Astrocyte of the cerebellum (primary cell): ENCODE measurements at regions not wholly inside any gene's neighbourhood (a gene's known extent, or its start where the extent isn't known, plus 50 kb on each side); places are given as distances from the start of the nearest gene placed in this dataset.
A peak's percentile ranks its signal among the peaks of the same experiment; 100 is the strongest.

ENCODE experiments used
- DNase-seq: peaks from one replicate; pipeline ENCODE4 v3.0.0-alpha.2; 2011; ENCODE audit warnings: low read depth
- H3K4me3 ChIP-seq: 2 replicates; pipeline ENCODE4 v1.5.1; 2011; ENCODE audit warnings: mild to moderate bottlenecking, low read depth, low read length, moderate library complexity
- in situ Hi-C: cut with HindIII; loops from 2 replicates; pipeline ENCODE4 v1.10.0; 2017; ENCODE audit warnings: low sequenced_read_pairs
- TF ChIP-seq, protein P1 (sequence below): IDR thresholded peaks from 2 replicates; pipeline ENCODE4 v1.5.1; 2012; ENCODE audit warnings: low read length, low read depth, moderate library complexity, mild to moderate bottlenecking; ENCODE audit errors: missing control alignments

GRCh38 chr9:80699511-80699998 is 989.8 kb downstream of the TLE1 start:
- in situ Hi-C loops, result no loop called here
- peak; percentile 96 for DNase-seq
- H3K4me3 ChIP-seq, result no peak overlapping the region
- TF ChIP-seq, protein P1, sequence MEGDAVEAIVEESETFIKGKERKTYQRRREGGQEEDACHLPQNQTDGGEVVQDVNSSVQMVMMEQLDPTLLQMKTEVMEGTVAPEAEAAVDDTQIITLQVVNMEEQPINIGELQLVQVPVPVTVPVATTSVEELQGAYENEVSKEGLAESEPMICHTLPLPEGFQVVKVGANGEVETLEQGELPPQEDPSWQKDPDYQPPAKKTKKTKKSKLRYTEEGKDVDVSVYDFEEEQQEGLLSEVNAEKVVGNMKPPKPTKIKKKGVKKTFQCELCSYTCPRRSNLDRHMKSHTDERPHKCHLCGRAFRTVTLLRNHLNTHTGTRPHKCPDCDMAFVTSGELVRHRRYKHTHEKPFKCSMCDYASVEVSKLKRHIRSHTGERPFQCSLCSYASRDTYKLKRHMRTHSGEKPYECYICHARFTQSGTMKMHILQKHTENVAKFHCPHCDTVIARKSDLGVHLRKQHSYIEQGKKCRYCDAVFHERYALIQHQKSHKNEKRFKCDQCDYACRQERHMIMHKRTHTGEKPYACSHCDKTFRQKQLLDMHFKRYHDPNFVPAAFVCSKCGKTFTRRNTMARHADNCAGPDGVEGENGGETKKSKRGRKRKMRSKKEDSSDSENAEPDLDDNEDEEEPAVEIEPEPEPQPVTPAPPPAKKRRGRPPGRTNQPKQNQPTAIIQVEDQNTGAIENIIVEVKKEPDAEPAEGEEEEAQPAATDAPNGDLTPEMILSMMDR, result no peak

DNA sequence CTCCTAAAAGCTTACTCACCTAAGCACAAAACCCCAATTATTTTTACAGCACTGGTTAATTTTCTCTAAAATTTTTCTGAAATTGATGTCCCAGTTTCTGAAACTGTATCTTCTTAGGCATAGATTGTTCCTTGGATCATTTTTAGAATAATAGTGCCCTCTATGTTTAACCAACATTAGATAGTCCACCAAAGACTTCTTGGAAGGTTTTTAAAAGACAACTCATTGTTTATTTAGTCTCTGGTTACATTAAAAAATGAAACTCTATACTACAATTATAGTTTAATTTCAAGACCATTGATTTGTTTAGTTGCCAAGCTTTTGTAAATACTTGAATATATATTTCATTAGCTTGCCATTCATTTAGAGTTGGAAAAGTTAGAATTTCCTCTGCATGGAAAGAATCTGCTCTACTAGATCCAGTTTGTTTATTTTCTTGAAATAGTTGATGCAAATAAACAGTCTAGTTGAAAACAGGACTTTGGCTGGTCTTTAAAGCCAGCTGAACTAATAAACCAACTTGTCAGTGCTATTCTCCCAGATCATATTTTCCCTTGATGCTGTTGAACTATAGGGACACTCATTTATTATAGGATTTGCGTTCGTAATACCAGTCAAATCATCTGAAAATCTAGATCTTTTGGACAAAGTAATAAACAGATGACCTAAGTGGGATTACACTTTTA is 990.5 kb downstream of the TLE1 start:
- in situ Hi-C loops, result no loop called here

GRCh38 chr9:80692751-80693150 is 996.6 kb downstream of the TLE1 start:
- no peak for DNase-seq
- TF ChIP-seq, protein P1, result no peak
- H3K4me3 ChIP-seq, result no peak overlapping the region
- in situ Hi-C loops, result no loop called here

More for the DNA sequence above, 990.5 kb downstream of the TLE1 start:
- DNase-seq, result no peak
- H3K4me3 ChIP-seq, result no peak overlapping the region
- TF ChIP-seq, protein P1, result no peak

- TF ChIP-seq, protein P1, result no peak
- in situ Hi-C loops, result no loop called here
- H3K4me3 ChIP-seq, result no peak overlapping the region
- no peak for DNase-seq
Measured at GRCh38 chr9:80691229-80691628, 998.1 kb downstream of the TLE1 start.

- no peak overlapping the region for H3K4me3 ChIP-seq
- no peak for DNase-seq
- TF ChIP-seq, protein P1, result no peak
- in situ Hi-C loops, result no loop called here
Measured at GRCh38 chr9:80690349-80690939, 998.9 kb downstream of the TLE1 start.

DNA sequence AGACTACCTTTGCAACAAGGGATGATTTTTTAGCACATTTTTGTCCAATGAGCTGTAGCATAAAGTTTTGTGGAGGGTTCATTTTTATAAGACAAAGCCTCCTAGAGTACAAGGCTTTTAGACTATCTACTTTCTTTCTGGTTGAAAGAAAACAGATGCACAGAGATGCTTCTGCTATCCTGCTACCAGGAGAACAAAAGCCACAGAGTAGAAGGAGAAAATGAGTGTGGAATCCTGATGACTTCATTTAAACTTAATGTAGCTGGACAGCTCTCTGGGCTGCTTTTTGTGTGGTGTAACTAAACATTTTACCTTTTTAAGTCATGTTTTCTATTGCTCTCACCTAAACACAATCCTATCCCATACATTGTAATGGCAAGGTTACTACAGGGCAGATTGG is 1009.4 kb downstream of the TLE1 start:
- in situ Hi-C loops, result no loop called here
- no peak overlapping the region for H3K4me3 ChIP-seq
- no peak for DNase-seq
- TF ChIP-seq, protein P1, result no peak
